GM23338 (cell line): ENCODE measurements at regions not wholly inside any gene's neighbourhood (a gene's known extent, or its start where the extent isn't known, plus 50 kb on each side); places are given as distances from the start of the nearest gene placed in this dataset.

Source experiments
- CREB1 ChIP-seq: fragments of 250-450 bp; sonication (Bioruptor Pico); IDR thresholded peaks from 2 replicates; pipeline ENCODE4 v1.5.0; 2020; ENCODE audit warnings: low read depth, mild to moderate bottlenecking, moderate library complexity
- CTCF ChIP-seq, 2 experiments: fragments of 200-600 bp in 1 of 2; sonication (generic) in 1 of 2; conservative IDR thresholded peaks; 2 replicates each; pipeline versions ENCODE4 v1.5.1 to v1.6.1; 2016 to 2017; ENCODE audit warnings: antibody characterized with exemption in 2 of 2, low read depth in 2 of 2, mild to moderate bottlenecking in 2 of 2, moderate library complexity in 1 of 2
- EZH2 ChIP-seq: fragments of 200-600 bp; sonication (generic); IDR thresholded peaks from one replicate; pipeline ENCODE4 v1.8.0; 2017; ENCODE audit warnings: antibody characterized with exemption, mild to moderate bottlenecking, low read depth; ENCODE audit not compliant: unreplicated experiment
- EZH2phosphoT487 ChIP-seq: fragments of 200-600 bp; sonication (generic); IDR thresholded peaks from one replicate; pipeline ENCODE4 v1.8.1; 2018; ENCODE audit warnings: antibody characterized with exemption; ENCODE audit not compliant: unreplicated experiment
- JUNB ChIP-seq: IDR thresholded peaks from one replicate; pipeline ENCODE4 v1.6.1; 2016; ENCODE audit warnings: antibody characterized with exemption; ENCODE audit not compliant: unreplicated experiment
- NANOG ChIP-seq: IDR thresholded peaks from 2 replicates; pipeline ENCODE4 v1.6.1; 2016; ENCODE audit warnings: antibody characterized with exemption, borderline replicate concordance
- POLR2AphosphoS5 ChIP-seq: IDR thresholded peaks from 2 replicates; pipeline ENCODE4 v1.6.1; 2016; ENCODE audit warnings: antibody characterized with exemption, low read depth
- REST ChIP-seq: IDR thresholded peaks from one replicate; pipeline ENCODE4 v1.6.1; 2018; ENCODE audit warnings: antibody characterized with exemption; ENCODE audit not compliant: unreplicated experiment
- ZNF114 ChIP-seq: fragments of 250-450 bp; sonication (Bioruptor Pico); IDR thresholded peaks from 2 replicates; pipeline ENCODE4 v1.5.0; 2020; ENCODE audit warnings: mild to moderate bottlenecking, moderate library complexity
- TF ChIP-seq, protein P1 (sequence below): fragments of 250-450 bp; sonication (Bioruptor Pico); IDR thresholded peaks from 2 replicates; pipeline ENCODE4 v1.5.0; 2020; ENCODE audit warnings: mild to moderate bottlenecking, moderate library complexity

DNA sequence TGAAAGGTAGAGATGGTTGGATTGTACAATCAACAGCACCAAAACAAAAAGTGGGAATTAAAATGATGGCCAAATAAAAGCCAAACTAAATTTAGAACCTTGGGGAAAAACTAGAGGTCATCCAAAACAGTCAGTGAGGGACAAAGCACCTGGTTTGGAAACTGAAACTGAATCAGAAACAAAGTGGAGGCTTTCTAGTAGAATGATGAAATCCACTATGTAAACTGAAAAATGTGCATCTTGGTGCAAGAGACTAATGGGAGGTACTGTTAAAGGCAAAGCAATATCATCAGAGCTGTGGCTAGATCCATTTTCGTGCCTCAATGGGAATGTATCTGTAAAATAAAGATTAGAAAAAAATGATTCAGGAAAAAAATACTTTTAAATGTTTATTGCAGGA lies 380.0 kb upstream of the GJE1 start:
- TF ChIP-seq CTCF (conservative IDR thresholded peaks at IDR 0.05; ENCODE audit: low read depth in 2 of 2) (no peak), CREB1 (CRISPR knock-in tag) (no peak), POLR2AphosphoS5 (no peak), EZH2 (no peak), REST (no peak), EZH2phosphoT487 (no peak), JUNB (no peak), ZNF114 (CRISPR knock-in tag) (no peak), NANOG (no peak)
- TF ChIP-seq, protein P1, sequence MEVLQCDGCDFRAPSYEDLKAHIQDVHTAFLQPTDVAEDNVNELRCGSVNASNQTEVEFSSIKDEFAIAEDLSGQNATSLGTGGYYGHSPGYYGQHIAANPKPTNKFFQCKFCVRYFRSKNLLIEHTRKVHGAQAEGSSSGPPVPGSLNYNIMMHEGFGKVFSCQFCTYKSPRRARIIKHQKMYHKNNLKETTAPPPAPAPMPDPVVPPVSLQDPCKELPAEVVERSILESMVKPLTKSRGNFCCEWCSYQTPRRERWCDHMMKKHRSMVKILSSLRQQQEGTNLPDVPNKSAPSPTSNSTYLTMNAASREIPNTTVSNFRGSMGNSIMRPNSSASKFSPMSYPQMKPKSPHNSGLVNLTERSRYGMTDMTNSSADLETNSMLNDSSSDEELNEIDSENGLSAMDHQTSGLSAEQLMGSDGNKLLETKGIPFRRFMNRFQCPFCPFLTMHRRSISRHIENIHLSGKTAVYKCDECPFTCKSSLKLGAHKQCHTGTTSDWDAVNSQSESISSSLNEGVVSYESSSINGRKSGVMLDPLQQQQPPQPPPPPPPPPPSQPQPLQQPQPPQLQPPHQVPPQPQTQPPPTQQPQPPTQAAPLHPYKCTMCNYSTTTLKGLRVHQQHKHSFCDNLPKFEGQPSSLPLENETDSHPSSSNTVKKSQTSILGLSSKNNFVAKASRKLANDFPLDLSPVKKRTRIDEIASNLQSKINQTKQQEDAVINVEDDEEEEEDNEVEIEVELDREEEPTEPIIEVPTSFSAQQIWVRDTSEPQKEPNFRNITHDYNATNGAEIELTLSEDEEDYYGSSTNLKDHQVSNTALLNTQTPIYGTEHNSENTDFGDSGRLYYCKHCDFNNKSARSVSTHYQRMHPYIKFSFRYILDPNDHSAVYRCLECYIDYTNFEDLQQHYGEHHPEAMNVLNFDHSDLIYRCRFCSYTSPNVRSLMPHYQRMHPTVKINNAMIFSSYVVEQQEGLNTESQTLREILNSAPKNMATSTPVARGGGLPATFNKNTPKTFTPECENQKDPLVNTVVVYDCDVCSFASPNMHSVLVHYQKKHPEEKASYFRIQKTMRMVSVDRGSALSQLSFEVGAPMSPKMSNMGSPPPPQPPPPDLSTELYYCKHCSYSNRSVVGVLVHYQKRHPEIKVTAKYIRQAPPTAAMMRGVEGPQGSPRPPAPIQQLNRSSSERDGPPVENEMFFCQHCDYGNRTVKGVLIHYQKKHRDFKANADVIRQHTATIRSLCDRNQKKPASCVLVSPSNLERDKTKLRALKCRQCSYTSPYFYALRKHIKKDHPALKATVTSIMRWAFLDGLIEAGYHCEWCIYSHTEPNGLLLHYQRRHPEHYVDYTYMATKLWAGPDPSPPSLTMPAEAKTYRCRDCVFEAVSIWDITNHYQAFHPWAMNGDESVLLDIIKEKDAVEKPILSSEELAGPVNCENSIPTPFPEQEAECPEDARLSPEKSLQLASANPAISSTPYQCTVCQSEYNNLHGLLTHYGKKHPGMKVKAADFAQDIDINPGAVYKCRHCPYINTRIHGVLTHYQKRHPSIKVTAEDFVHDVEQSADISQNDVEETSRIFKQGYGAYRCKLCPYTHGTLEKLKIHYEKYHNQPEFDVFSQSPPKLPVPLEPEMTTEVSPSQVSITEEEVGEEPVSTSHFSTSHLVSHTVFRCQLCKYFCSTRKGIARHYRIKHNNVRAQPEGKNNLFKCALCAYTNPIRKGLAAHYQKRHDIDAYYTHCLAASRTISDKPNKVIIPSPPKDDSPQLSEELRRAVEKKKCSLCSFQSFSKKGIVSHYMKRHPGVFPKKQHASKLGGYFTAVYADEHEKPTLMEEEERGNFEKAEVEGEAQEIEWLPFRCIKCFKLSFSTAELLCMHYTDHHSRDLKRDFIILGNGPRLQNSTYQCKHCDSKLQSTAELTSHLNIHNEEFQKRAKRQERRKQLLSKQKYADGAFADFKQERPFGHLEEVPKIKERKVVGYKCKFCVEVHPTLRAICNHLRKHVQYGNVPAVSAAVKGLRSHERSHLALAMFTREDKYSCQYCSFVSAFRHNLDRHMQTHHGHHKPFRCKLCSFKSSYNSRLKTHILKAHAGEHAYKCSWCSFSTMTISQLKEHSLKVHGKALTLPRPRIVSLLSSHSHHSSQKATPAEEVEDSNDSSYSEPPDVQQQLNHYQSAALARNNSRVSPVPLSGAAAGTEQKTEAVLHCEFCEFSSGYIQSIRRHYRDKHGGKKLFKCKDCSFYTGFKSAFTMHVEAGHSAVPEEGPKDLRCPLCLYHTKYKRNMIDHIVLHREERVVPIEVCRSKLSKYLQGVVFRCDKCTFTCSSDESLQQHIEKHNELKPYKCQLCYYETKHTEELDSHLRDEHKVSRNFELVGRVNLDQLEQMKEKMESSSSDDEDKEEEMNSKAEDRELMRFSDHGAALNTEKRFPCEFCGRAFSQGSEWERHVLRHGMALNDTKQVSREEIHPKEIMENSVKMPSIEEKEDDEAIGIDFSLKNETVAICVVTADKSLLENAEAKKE, result no peak
